ENCODE measurements at regions not wholly inside any gene's neighbourhood (a gene's known extent, or its start where the extent isn't known, plus 50 kb on each side); places are given as distances from the start of the nearest gene placed in this dataset.

DNA sequence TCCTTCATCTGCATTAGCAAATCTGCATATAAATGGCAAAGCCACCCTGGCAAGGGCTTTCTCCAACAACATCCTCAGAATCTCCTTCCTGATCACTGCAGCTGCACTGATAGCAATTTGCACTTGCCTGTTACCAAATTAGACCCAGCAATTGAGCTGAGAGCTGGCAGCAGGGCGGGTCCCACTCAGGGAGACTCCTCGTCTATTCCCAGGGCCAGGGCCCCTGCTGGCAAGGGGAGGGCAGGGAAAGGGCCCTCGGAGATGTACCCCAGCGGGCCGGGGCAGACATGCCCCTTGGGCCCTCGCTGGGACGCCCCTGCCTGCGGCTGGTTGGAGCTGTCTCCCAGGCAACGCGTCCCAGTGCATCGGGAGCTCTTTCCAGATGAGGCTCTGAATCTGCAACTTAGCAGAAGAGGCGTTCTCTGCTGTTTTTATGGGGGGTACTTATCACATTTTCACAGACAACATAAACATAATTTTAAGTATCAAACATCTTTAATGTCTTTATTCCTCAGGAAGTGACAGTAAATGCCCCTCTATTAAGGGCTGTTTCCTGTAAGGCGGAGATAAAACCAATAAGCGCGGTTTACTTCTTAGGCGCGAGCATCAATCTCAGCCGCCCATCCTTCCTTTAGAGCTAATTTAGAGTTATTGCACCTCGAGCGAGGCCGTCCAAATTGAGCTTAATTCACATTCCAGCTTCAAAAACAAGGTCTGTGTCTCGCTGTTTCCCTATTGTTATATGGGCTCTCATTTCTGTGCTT, 249.0 kb upstream of the PPP2R2D start:
- DNase-seq = no peak

DNA sequence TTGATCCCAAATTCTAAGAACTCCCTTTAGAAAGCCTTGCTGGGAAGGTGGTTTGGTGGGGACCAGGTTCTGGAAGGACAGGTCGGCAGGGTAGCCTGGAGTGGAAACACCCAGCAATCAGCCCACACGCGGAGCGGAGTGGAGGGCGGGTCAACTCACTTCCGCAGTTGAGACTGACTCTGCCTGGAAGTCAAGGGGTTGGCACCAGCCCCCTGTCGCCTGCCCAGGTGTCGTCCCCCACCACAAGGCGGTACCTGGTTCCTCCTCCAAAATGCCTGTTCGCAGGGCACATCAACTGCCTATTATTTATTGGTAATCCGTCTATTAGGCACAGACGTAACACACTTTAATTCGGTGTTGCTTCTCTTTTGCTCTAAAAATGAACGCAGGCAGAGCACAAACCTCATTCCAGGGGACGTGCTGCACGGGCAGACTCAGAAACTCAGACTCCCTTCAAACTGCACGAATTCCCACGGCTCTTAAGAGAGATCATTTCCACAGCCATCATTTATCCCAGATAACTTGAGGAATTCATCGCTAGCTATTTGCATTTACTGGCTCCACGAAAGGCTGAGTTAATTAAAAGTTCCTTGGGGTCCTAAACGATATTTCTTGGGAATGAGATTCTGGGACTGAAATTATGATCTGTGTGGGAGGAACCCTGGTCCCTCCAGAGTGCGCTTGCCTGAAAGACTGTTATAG, 248.2 kb upstream of the PPP2R2D start:
- no peak for DNase-seq

DNA sequence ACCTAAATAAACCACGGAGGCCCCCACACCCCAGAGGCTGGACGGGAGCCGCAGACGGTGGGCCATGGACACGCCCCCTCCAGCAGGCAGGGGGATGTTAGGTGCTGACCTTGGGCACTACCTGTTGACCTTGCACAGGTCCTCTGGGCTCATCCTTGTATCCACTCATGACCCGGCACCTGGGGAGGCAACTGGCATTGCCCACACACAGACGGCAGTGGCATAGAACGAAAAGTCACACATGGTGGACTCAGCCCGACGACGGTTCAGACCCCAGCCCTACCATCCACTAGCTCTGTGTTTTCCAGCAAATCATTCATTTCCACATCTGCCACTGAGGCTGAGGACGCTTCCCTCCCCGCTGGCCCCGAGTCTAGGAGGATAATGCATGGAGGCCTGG, 247.7 kb upstream of the PPP2R2D start:
- DNase-seq = no peak

DNA sequence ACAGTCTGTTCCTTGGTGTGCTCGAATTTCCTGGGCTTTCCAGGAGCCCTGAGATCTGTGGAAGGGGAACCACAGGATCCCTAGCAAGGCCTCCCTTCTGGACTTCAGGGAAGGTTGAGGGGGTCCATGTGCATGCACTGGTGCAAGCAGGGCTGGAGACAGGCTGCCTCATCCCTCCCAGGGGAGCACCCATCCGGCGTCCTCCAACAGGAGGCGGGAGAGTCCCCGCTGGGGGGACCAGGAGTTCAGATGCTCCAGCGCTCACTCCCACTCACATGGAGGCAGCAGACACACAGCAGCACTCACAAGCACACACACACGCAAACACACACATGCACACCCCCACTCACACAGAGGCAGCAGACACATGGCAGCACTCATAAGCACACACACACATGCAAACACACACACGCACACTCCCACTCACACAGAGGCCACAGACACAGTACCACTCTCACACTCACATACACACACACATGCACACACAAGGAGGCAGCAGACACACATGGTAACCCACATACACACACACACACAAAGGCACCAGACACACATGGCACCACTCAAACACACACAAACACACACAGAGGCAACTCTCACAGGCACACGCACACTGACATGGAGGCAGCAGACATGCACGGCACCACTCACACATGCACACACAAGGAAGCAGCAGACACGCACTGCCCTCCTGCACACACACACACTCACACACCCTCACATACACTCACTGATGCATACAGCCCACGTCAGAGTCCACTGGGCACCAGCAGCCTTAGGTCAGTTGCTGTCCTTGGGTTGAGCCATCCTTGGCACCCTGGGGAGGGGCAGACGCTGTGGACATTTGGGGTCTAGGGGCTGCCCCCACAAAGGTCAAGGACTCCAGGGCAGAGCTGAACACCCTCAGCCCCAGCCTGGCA, 247.0 kb upstream of the PPP2R2D start:
- no peak for DNase-seq

DNA sequence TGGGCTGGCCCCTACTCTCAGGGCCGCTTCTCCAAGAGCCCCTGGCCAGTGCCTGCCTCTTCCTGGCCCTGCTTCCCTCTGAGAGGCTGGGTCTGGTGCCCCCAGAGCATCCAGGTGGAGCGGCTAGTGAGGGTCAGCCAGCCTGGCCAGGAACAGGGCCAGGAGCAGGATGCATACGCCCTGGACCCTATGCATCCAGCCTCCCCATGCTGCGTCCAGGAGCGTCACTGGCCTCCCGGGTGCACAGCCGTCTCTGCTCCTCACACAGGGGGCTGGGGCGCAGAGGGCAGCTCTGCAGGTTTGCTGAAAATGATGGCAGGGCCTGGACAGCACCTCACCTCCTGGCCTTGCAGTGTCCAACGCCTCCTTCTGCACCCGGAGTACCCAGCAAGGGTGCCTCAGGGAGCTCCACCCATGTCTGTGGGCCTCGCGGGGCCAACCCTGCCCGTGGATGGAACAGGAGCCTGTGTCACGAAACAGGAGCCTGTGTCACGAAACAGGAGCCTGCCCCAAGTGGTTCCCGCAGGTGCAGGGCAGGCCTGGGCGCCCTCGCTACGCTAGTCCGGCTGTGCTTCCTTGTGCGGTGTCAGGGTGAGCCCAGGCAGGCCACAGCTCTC, 246.2 kb upstream of the PPP2R2D start:
- no peak for DNase-seq

DNA sequence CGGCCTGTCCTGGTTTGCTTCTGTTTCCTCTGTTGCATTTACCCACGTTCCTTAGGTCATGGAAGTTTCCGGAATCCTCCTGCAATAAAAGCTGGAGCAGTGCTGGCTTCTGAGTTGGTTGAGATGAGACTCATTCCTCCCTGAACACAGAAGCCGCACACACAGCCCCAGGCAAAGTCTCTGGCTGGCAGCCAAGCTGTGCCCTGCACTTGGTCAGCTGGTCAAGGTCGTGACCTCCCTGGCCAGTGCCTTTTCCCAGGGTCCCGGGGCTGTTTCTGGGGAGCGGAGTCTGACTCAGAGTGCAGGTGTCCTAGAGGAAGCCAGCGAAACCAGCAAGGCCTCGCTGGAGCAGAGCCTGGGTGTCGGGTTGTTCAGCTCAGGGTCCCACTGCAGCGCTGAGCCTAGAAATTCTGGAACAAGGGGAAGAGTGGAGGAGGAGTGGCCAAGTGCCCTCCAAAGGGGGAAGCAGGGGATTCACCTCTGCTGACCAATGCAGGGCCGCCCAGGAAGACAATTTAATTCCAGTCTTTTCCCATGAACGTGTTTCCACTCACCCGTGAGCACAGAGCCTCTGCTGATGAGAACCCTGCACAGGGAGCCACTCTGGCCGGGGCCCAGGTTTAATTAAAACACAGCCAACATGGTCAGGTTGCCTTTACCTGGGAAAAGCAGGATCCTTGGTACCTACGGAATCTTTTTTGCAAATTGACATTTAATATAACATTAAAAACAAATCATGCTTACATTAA, 245.5 kb upstream of the PPP2R2D start:
- DNase-seq = no peak

DNA sequence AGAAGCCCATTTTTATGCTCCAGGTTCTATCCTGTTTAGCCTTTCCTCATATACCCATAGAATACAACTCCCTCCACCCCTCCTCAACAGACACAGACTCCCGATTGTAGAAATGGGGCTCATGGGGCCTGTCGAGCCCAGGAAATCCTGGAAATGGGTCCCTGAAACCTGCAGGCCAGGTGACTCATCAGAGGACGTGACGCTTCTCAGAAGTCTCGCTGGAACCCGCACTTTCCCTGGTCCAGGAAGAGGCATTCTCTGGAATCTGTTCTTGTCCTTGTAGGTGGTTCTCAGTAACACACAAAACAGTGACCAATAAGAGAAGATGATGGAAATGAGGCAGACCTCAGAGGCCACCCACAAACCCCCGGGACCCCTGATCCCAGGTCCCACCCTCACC, 244.8 kb upstream of the PPP2R2D start:
- DNase-seq = no peak

DNA sequence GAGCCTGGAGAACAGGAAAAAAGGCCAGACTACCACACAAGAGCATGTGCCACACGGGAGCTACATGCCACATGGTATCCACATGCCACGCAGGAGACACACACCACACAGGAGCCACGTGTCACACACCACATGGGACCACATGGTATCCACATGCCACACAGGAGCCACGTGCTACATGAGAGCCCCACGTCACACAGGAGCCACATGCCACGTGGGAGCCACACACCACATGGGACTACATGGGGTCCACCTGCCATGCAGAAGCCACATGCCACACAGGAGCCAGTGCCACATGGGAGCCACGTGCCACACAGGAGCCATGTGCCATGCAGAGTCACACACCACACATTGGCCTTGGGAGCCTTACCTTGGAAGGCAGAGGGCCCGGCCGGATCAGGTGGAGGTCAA, 244.4 kb upstream of the PPP2R2D start:
- DNase-seq = no peak

DNA sequence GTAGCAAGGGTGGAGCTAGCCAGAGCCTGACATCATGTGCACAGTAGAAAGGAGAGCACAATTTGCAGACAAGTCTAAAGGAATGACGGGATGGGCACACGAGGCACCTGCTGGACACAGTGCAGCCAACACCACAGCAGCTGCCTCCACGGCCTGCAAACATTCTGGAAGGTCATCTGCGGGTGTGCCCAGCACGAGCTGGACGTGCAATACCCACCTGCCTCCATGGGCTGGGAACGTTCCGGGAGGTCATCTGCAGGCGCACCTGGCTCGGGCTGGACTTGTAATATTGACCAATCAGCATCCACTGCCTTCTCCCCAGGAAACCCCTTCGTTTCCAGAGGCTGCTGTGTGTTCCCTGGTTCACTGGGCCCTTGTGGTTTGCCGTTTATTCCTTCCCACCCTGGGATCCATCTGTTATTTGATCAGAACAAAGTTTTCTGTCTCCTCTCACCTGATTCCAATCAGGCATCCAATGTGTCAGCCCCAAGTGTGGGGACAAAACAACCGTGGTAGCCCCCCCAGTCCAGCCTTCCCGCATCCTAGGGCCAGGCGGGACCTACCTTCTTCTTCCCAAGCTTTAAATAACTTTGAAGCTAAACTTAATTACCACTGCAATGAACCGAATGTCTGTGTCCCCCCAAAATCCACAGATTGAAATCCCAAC, 243.4 kb upstream of the PPP2R2D start:
- no peak for DNase-seq

DNA sequence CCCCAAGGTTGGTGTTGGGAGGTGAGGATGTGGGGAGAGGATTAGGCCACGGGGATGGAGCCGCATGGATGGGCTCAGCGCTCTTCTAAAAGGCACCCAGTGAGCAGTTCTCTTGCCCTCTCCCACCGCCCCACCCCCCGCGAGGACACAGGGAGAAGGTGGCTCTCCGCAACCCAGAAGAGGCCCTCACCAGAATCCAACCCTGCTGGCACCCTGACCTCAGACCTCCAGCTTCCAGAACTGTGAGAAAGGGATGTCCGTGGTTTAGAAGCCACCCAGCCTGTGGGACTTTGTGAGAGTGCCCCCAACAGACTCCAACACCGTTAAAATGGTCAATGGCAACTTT, 242.8 kb upstream of the PPP2R2D start:
- no peak for DNase-seq

DNA sequence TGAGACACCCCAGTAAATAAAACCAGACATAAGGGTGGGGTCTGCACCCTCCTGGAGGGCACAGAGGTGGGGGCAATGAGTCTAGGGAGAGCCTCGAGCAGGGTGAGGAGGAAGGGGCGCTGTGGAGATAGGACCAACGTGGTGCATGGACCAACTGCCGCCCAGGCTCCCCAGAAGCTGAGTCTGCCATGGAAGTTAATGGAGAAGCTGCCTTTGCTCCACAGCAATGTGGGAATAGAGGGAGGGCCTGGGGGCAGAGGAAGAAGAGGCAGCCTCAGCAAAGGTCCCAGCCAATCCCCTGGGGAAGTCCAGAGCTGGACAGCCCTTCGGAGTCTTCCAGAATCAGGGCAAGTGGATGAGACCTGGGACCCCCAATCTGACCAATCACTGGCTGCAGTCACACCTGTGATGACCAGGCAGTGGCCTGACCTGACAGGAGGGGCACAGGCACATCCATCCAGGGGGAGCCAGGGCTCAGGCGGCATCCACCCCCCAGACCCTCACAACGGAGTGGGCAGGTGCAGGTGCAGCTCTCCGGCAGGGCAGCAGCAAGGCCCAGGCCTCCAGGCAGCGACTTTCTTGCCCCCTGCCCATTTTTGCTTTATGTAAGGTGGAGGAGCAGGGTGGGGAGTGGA, 242.2 kb upstream of the PPP2R2D start:
- no peak for DNase-seq

DNA sequence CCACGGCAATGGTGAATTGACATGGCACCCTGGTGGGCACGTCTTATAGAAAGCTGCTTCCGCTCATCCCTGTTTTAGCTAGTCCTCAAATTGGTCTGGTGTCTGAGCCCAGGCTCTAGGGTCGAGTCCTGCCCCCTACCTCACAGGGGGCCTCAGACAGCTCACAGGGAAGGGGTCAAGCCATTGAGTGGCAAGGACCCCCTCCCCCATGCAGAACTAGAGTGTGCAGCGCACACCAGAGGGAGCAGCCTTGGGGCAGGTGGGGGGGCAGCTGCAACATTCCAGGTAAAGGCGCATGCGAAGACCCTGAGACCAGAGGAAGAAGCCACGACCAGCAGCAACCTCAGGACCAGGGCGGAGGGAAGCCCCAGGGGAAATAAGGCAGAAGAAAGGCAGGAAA, 240.4 kb upstream of the PPP2R2D start:
- no peak for DNase-seq

DNA sequence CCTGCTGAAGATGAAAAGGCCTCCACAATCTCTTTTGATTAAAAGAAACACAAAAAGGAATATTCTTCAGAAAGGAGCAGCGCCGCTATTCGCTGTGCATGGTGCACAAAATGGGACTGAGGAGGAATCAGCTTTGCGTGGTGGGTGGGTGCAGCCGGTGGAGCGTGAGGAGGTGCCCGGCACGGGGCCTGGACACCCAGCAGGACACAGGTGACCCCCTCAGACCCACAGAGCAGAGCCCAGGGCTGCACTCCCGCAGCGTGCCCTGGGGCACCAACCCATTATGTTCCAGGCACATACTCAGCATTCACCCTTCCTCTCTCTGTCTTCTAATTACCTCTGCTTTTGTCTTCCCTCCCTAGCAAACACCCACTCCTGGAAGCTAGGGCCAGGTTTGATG, 238.0 kb upstream of the PPP2R2D start:
- no peak for DNase-seq

DNA sequence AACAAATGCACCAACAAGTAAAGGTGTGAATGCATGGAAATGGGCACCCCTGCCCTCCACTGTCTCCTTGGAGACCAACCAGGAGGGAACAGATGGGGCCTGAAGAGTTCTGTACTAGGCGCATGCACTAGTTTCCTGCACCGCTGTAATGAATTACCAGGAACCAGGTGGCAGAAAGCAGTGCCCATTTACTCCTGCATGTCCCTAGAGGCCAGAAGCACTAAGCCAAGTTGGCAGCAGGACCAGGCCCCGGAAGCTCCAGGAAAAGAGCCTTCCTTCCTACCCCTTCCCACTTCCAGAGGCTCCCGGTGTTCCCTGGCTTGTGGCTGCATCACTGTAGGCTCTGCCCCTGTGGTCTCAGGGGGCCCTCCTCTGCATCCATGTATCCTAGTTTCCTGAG, 237.5 kb upstream of the PPP2R2D start:
- no peak for DNase-seq

DNA sequence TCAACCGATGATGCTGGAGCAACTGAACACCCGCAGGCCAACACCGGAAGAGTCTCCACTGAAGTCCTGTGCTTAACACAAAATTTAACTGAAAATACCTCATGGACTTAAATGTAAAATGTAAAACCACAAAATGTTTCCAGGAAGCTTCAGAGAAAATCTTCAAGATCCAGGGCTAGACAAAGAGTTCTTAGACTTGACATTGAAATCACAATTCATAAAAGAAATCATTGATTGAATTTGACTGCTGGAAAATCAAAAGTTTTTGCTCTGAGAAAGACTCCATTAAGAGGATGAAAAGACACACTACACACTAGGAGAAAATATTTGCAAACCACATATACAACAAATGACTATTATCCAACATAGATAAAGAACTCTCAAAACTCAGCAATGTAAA, 234.7 kb upstream of the PPP2R2D start:
- DNase-seq = no peak

DNA sequence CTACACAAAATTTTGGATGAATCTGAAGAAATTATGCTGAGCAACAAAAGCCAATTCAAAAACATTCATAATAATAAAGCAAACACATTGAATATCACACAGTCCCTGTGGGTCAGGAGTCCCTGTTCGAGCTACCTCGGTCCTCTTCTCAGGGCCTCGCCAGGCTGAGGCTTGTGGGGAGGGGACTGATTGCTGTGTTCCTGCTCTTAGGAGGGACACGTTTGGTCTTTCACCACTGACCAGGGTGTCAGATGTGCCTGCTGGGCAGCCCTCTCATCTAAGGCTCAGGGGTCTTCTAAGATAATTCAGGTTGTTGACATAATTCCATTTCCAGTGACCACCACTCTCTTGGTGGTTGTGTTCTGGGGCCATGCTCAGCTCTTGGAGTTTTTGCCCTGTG, 233.8 kb upstream of the PPP2R2D start:
- no peak for DNase-seq

DNA sequence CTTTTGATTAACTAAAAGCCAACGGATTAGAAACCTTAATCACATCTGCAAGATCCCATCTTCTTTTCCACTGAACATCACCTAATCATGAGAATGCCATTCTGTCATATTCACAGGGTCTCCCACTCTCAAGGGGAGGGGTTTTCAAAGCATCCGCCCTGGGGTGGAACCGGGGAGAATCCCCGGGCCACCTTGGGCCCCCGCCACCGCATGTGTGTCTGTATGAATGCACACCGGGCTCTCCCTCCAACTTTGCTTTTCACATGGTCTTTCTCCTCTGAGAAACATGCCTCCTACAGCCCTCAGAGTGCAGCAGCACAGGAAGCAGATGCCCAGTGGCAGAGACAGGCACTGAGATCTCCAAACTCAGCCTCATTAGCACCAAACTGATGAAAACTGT, 233.2 kb upstream of the PPP2R2D start:
- DNase-seq = no peak

DNA sequence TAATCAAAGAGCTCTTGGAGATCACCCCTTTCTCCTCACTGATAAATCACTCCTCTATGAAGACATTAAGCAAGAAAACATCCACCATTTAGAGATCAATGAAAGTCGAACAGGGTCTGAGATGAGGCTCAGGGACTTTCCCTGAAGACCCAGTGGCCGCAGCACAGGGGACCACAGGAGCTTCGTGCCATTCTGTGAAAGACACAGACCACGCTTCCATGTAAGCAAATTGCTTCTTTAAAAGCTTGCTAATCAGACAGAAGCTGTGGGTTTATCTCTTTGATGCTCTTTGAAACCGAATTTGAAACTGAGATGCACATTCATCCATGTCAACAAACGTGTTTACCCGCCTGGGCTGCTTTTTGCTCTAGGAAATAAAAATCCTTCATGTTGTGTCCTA, 231.9 kb upstream of the PPP2R2D start:
- DNase-seq = no peak

DNA sequence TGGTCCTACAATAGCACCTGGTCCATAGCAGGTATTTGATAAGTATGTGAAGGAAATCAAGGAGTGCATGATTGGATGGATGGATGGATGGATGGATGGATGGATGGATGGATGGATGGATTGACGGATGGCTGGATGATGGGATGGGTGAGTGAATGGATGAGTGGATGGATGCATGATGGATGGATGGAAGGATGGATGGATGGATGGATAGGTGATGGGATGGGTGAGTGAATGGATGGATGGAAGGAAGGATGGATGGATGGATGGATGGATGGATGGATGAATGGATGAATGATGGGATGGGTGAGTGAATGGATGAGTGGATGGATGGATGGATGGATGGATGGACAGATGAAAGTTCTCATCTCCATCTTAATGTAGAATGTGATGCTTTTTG, 231.0 kb upstream of the PPP2R2D start:
- DNase-seq = no peak

DNA sequence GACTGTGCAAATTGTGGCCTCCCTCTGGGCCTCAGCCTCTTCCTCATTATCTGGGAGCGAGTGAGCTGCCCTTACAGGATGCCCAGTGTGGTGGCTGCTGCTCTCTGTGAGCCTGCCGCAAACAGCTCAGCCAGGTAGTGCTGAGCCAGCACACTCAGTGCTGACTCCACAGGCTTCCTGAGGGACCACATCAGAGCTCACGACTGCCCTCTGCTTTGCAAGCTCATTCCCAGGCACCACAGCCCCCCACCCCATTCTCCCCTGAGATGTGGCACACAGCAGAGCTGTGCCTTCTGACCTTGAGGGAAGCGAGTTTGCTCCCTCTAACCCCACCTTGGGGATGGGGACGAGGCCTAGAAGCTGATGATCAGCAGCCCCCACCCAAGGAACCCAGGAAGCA, 230.5 kb upstream of the PPP2R2D start:
- DNase-seq = no peak

DNA sequence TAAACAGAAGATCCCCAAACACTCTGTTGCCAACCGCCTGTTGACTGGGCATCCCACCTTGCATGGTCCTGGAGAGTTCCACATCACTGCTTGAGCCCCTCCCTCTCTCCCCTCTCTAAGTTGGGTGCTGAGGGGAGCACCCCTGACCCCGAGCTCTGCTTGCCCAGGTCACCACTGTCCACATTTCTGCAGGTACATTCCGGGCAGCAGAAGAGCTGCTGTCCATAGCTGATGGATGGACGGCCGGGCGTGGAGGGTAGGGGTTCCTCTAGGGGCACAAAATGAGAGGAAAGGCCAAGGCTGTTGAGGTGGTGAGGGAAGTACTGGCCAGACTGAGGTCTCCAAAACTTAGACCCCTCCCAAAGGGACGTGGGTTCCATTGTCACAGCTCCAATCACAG, 227.4 kb upstream of the PPP2R2D start:
- no peak for DNase-seq
